WTC11 (cell line): ENCODE measurements at regions not wholly inside any gene's neighbourhood (a gene's known extent, or its start where the extent isn't known, plus 50 kb on each side); places are given as distances from the start of the nearest gene placed in this dataset.

Experiments
- ATAC-seq: fragments of 200-7000 bp; cut with Tn5 transposase; 2 replicates; pipeline ENCODE4 v1.10.0; 2021; ENCODE audit warnings: mild to moderate bottlenecking, moderate library complexity
- CTCF ChIA-PET: fragments of 300-600 bp; sonication (Branson Sonifier 250); formaldehyde crosslinking; loops from one replicate; lab custom pipeline; 2021; ENCODE audit warnings: antibody characterized with exemption; lab: Charles Lee
- POLR2A ChIA-PET: fragments of 350-600 bp; sonication (Branson Sonifier 250); formaldehyde crosslinking; loops from one replicate; lab custom pipeline; 2021; ENCODE audit warnings: antibody characterized with exemption; lab: Charles Lee
- DNase-seq: peaks from one replicate; pipeline ENCODE4 v3.0.0; 2021; ENCODE audit warnings: low spot score
- H3K27ac Mint-ChIP-seq: 2 replicates; pipeline ENCODE4 v1.8.0; 2021; ENCODE audit warnings: mixed read lengths
- H3K27me3 Mint-ChIP-seq: 2 replicates; pipeline ENCODE4 v1.8.0; 2021; ENCODE audit warnings: low read depth, mild to moderate bottlenecking, moderate library complexity, mixed read lengths
- H3K36me3 Mint-ChIP-seq: 2 replicates; pipeline ENCODE4 v1.8.0; 2021; ENCODE audit warnings: mixed read lengths
- H3K4me1 Mint-ChIP-seq: 2 replicates; pipeline ENCODE4 v1.8.0; 2022; ENCODE audit warnings: mixed read lengths
- H3K4me3 Mint-ChIP-seq: 2 replicates; pipeline ENCODE4 v1.8.0; 2021; ENCODE audit warnings: mild to moderate bottlenecking, moderate library complexity, mixed read lengths
- H3K9me3 Mint-ChIP-seq: 2 replicates; pipeline ENCODE4 v1.8.0; 2021; ENCODE audit warnings: mixed read lengths
- CBFB ChIP-seq: sonication (generic); formaldehyde crosslinking; IDR thresholded peaks from 2 replicates; pipeline ENCODE4 v1.8.1; 2022; ENCODE audit warnings: mild to moderate bottlenecking, low read depth, missing genetic modification reagents
- CREB1 ChIP-seq: sonication (generic); formaldehyde crosslinking; IDR thresholded peaks from 2 replicates; pipeline ENCODE4 v1.8.0; 2023; ENCODE audit warnings: mild to moderate bottlenecking, missing genetic modification reagents
- ESRRA ChIP-seq: sonication (generic); formaldehyde crosslinking; IDR thresholded peaks from 2 replicates; pipeline ENCODE4 v1.8.1; 2022; ENCODE audit warnings: mild to moderate bottlenecking, missing genetic modification reagents, borderline replicate concordance
- FOXK1 ChIP-seq: sonication (generic); formaldehyde crosslinking; IDR thresholded peaks from 2 replicates; pipeline ENCODE4 v1.8.0; 2022; ENCODE audit warnings: mild to moderate bottlenecking, moderate library complexity, missing genetic modification reagents
- FOXP1 ChIP-seq: sonication (generic); formaldehyde crosslinking; IDR thresholded peaks from 2 replicates; pipeline ENCODE4 v1.8.0; 2022; ENCODE audit warnings: missing genetic modification reagents, mild to moderate bottlenecking, moderate library complexity, borderline replicate concordance
- GABPB1 ChIP-seq: sonication (generic); formaldehyde crosslinking; IDR thresholded peaks from 2 replicates; pipeline ENCODE4 v1.8.1; 2023; ENCODE audit warnings: mild to moderate bottlenecking, missing genetic modification reagents
- MXD4 ChIP-seq: fragments of 250-450 bp; sonication (Bioruptor Pico); IDR thresholded peaks from 2 replicates; pipeline ENCODE4 v1.8.0; 2021; ENCODE audit warnings: mild to moderate bottlenecking, moderate library complexity, borderline replicate concordance
- NFE2L1 ChIP-seq: sonication (generic); formaldehyde crosslinking; IDR thresholded peaks from 2 replicates; pipeline ENCODE4 v1.8.1; 2023; ENCODE audit warnings: missing genetic modification reagents
- RELA ChIP-seq: sonication (generic); formaldehyde crosslinking; IDR thresholded peaks from 2 replicates; pipeline ENCODE4 v1.8.1; 2022; ENCODE audit warnings: missing genetic modification reagents, mild to moderate bottlenecking, borderline replicate concordance
- TCF7 ChIP-seq: sonication (generic); formaldehyde crosslinking; IDR thresholded peaks from 2 replicates; pipeline ENCODE4 v1.8.0; 2022; ENCODE audit warnings: mild to moderate bottlenecking, low read depth, missing genetic modification reagents, moderate library complexity
- TEAD4 ChIP-seq: sonication (generic); formaldehyde crosslinking; IDR thresholded peaks from 2 replicates; pipeline ENCODE4 v1.8.0; 2022; ENCODE audit warnings: mild to moderate bottlenecking, missing genetic modification reagents
- ZNF138 ChIP-seq: sonication (generic); formaldehyde crosslinking; conservative IDR thresholded peaks from 2 replicates; pipeline ENCODE4 v1.8.1; 2022; ENCODE audit warnings: mild to moderate bottlenecking, moderate library complexity, missing genetic modification reagents
- ZNF232 ChIP-seq: sonication (generic); formaldehyde crosslinking; IDR thresholded peaks from 2 replicates; pipeline ENCODE4 v1.8.0; 2022; ENCODE audit warnings: mild to moderate bottlenecking, missing genetic modification reagents
- ZNF416 ChIP-seq: fragments of 250-450 bp; sonication (Bioruptor Pico); IDR thresholded peaks from 2 replicates; pipeline ENCODE4 v1.9.0; 2021; ENCODE audit warnings: mild to moderate bottlenecking, inconsistent platforms
- TF ChIP-seq, protein P1 (sequence below): fragments of 200-600 bp; IDR thresholded peaks from 2 replicates; pipeline ENCODE4 v1.8.0; 2022; ENCODE audit warnings: antibody characterized with exemption
- TF ChIP-seq, protein P2 (sequence below): fragments of 250-450 bp; sonication (Bioruptor Pico); IDR thresholded peaks from 2 replicates; pipeline ENCODE4 v1.8.0; 2021; ENCODE audit warnings: mild to moderate bottlenecking
- TF ChIP-seq, protein P3 (sequence below): sonication (generic); formaldehyde crosslinking; IDR thresholded peaks from 2 replicates; pipeline ENCODE4 v1.8.1; 2023; ENCODE audit warnings: mild to moderate bottlenecking, missing genetic modification reagents, moderate library complexity
- TF ChIP-seq, protein P4 (sequence below): sonication (generic); formaldehyde crosslinking; IDR thresholded peaks from 2 replicates; pipeline ENCODE4 v1.8.0; 2022; ENCODE audit warnings: mild to moderate bottlenecking, missing genetic modification reagents
- TF ChIP-seq, protein P5 (sequence below): sonication (generic); formaldehyde crosslinking; IDR thresholded peaks from 2 replicates; pipeline ENCODE4 v1.8.1; 2023; ENCODE audit warnings: mild to moderate bottlenecking, missing genetic modification reagents
- TF ChIP-seq, protein P6 (sequence below): sonication (generic); formaldehyde crosslinking; IDR thresholded peaks from 2 replicates; pipeline ENCODE4 v1.8.0; 2023; ENCODE audit warnings: missing genetic modification reagents

DNA sequence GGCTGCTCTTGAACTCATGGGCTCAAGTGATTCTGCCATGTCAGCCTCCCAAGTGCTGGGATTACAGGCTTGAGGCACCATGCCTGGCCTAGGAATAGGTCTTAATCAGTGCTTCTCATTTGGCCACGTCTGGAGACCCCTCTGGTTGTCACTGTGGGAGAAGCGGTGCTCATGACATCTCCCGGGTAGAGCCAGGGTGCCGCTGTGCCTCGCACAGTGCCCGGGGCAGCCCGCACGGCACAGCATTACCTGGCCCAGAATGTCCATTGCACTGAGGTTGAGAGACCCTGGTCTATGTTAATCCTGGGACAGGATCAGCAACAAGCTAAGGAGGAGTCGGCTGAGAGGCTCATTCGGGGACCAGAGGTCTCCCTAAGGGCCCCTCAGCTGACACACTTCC, 160.8 kb downstream of the EFNB2 start:
- Mint-ChIP-seq H3K4me3 (no peak overlapping the region), H3K4me1 (0 out of 2 replicates have a peak, but pooled peaks cover 9% of the 10 kb centered on the region), H3K27me3 (no peaks in the 10 kb centered on the region; the same call in 1 of the 2 replicates), H3K27ac (no peak overlapping the region), H3K36me3 (no peaks in the 10 kb centered on the region), H3K9me3 (no peaks in the 10 kb centered on the region)
- POLR2A ChIA-PET, result interaction anchor here (0.7 kb wide), 1 partner anchor 18 kb away, joined by 3 read pairs; no protein-coding TSS in a partner anchor
- DNase-seq, result no peak
- TF ChIP-seq TCF7 (CRISPR knock-in tag) (no peak), GABPB1 (CRISPR knock-in tag) (no peak), NFE2L1 (CRISPR knock-in tag) (no peak), CBFB (CRISPR knock-in tag) (no peak), ZNF416 (CRISPR knock-in tag) (no peak), ZNF138 (no peak), FOXK1 (CRISPR knock-in tag) (no peak), CREB1 (CRISPR knock-in tag) (no peak), ESRRA (CRISPR knock-in tag) (no peak)
- TF ChIP-seq, protein P1, sequence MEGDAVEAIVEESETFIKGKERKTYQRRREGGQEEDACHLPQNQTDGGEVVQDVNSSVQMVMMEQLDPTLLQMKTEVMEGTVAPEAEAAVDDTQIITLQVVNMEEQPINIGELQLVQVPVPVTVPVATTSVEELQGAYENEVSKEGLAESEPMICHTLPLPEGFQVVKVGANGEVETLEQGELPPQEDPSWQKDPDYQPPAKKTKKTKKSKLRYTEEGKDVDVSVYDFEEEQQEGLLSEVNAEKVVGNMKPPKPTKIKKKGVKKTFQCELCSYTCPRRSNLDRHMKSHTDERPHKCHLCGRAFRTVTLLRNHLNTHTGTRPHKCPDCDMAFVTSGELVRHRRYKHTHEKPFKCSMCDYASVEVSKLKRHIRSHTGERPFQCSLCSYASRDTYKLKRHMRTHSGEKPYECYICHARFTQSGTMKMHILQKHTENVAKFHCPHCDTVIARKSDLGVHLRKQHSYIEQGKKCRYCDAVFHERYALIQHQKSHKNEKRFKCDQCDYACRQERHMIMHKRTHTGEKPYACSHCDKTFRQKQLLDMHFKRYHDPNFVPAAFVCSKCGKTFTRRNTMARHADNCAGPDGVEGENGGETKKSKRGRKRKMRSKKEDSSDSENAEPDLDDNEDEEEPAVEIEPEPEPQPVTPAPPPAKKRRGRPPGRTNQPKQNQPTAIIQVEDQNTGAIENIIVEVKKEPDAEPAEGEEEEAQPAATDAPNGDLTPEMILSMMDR, result no peak
- TF ChIP-seq, protein P2, sequence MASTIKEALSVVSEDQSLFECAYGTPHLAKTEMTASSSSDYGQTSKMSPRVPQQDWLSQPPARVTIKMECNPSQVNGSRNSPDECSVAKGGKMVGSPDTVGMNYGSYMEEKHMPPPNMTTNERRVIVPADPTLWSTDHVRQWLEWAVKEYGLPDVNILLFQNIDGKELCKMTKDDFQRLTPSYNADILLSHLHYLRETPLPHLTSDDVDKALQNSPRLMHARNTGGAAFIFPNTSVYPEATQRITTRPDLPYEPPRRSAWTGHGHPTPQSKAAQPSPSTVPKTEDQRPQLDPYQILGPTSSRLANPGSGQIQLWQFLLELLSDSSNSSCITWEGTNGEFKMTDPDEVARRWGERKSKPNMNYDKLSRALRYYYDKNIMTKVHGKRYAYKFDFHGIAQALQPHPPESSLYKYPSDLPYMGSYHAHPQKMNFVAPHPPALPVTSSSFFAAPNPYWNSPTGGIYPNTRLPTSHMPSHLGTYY (CRISPR knock-in tag), result no peak
- TF ChIP-seq, protein P3, sequence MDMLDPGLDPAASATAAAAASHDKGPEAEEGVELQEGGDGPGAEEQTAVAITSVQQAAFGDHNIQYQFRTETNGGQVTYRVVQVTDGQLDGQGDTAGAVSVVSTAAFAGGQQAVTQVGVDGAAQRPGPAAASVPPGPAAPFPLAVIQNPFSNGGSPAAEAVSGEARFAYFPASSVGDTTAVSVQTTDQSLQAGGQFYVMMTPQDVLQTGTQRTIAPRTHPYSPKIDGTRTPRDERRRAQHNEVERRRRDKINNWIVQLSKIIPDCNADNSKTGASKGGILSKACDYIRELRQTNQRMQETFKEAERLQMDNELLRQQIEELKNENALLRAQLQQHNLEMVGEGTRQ (CRISPR knock-in tag), result no peak
- TF ChIP-seq, protein P4, sequence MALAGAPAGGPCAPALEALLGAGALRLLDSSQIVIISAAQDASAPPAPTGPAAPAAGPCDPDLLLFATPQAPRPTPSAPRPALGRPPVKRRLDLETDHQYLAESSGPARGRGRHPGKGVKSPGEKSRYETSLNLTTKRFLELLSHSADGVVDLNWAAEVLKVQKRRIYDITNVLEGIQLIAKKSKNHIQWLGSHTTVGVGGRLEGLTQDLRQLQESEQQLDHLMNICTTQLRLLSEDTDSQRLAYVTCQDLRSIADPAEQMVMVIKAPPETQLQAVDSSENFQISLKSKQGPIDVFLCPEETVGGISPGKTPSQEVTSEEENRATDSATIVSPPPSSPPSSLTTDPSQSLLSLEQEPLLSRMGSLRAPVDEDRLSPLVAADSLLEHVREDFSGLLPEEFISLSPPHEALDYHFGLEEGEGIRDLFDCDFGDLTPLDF (CRISPR knock-in tag), result no peak
- TF ChIP-seq, all 79 proteins: peak for 0
- ATAC-seq, result no peak
- CTCF ChIA-PET, result interaction anchor here (0.9 kb wide), 1 partner anchor 12 kb away, joined by 4 read pairs; no protein-coding TSS in a partner anchor

DNA sequence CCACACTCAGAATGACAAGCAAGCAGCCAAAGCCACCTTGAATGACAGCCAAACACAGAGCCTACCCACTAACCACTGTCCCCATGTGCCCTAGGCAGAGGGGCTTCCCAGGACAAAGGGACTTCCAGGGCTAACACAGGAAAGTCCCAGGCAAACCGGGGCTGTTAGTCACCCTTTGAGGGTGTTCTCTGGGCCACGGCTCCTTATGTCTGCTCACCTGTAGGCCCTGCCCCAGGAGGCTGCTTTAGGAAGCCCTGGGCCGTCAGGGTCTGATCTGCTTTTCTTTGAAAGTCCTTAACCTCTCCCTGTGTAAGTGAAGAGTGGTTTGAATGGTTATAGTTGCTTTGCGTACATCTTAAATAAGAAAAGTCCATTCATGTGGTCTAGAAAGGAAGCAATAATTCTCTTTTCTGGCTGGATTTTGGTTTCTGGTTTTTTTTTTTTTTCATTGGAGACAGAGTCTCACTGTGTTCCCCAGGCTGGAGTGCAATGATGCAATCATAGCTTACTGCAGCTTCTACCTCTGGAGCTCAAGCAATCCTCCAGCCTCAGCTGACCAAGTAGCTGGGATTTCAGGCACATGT, 161.4 kb downstream of the EFNB2 start:
- Mint-ChIP-seq H3K36me3 (no peaks in the 10 kb centered on the region), H3K4me3 (no peak overlapping the region), H3K4me1 (0 out of 2 replicates have a peak, but pooled peaks cover 9% of the 10 kb centered on the region), H3K27ac (no peak overlapping the region), H3K9me3 (no peaks in the 10 kb centered on the region), H3K27me3 (no peaks in the 10 kb centered on the region; the same call in 1 of the 2 replicates)
- no peak for TF ChIP-seq ZNF232 (CRISPR knock-in tag)
- TF ChIP-seq, protein P1, result no peak
- TF ChIP-seq RELA (CRISPR knock-in tag), result no peak
- TF ChIP-seq TEAD4 (CRISPR knock-in tag), result no peak
- TF ChIP-seq, protein P5, sequence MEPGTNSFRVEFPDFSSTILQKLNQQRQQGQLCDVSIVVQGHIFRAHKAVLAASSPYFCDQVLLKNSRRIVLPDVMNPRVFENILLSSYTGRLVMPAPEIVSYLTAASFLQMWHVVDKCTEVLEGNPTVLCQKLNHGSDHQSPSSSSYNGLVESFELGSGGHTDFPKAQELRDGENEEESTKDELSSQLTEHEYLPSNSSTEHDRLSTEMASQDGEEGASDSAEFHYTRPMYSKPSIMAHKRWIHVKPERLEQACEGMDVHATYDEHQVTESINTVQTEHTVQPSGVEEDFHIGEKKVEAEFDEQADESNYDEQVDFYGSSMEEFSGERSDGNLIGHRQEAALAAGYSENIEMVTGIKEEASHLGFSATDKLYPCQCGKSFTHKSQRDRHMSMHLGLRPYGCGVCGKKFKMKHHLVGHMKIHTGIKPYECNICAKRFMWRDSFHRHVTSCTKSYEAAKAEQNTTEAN (CRISPR knock-in tag), result no peak
- TF ChIP-seq, protein P6, sequence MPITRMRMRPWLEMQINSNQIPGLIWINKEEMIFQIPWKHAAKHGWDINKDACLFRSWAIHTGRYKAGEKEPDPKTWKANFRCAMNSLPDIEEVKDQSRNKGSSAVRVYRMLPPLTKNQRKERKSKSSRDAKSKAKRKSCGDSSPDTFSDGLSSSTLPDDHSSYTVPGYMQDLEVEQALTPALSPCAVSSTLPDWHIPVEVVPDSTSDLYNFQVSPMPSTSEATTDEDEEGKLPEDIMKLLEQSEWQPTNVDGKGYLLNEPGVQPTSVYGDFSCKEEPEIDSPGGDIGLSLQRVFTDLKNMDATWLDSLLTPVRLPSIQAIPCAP (CRISPR knock-in tag), result no peak
- TF ChIP-seq FOXP1 (CRISPR knock-in tag), result no peak
- no peak for TF ChIP-seq MXD4 (CRISPR knock-in tag)
- ATAC-seq, result no peak
- no peak for DNase-seq
- ChIA-PET POLR2A (interaction anchor here (0.7 kb wide), 1 partner anchor 17 kb away, joined by 3 read pairs; no protein-coding TSS in a partner anchor), CTCF (interaction anchor here (0.9 kb wide), 1 partner anchor 11 kb away, joined by 4 read pairs; no protein-coding TSS in a partner anchor)
